Embryonic facial prominence (tissue), 1 donor: ENCODE measurements at regions not wholly inside any gene's neighbourhood (a gene's known extent, or its start where the extent isn't known, plus 50 kb on each side); places are given as distances from the start of the nearest gene placed in this dataset.

ENCODE experiments used
- DNase-seq: peaks from one replicate; pipeline ENCODE4 v3.0.0-alpha.2; 2016; ENCODE audit errors: extremely low spot score

GRCh38 chr1:58971629-58972140 is 187.8 kb upstream of the JUN start:
- no peak for DNase-seq

GRCh38 chr1:58975888-58976287 is 192.0 kb upstream of the JUN start:
- DNase-seq, result no peak

GRCh38 chr1:58976294-58976693 is 192.4 kb upstream of the JUN start:
- DNase-seq, result no peak

GRCh38 chr1:58977598-58977997 is 193.8 kb upstream of the JUN start:
- DNase-seq, result no peak

- DNase-seq, result no peak
These were observed 194.2 kb upstream of the JUN start for GRCh38 chr1:58978096-58978495.

- no peak for DNase-seq
These were observed 195.2 kb upstream of the JUN start for GRCh38 chr1:58979086-58979485.

GRCh38 chr1:58979677-58980076 is 195.8 kb upstream of the JUN start:
- DNase-seq, result no peak

GRCh38 chr1:58981392-58981791 is 197.5 kb upstream of the JUN start:
- no peak for DNase-seq

GRCh38 chr1:58982259-58982998 is 198.6 kb upstream of the JUN start:
- no peak for DNase-seq

GRCh38 chr1:58983162-58983561 is 199.3 kb upstream of the JUN start:
- DNase-seq, result peak; percentile 33

- no peak for DNase-seq
These were observed 199.9 kb upstream of the JUN start for GRCh38 chr1:58983633-58984245.

- DNase-seq, result no peak
These were observed 203.3 kb upstream of the JUN start for GRCh38 chr1:58986996-58987767.

GRCh38 chr1:58988752-58989151 is 204.9 kb upstream of the JUN start:
- no peak for DNase-seq

- no peak for DNase-seq
These were observed 206.0 kb upstream of the JUN start for GRCh38 chr1:58989845-58990244.

GRCh38 chr1:58991305-58991704 is 207.5 kb upstream of the JUN start:
- no peak for DNase-seq

- no peak for DNase-seq
These were observed 208.8 kb upstream of the JUN start for GRCh38 chr1:58992643-58993042.

- no peak for DNase-seq
These were observed 209.6 kb upstream of the JUN start for GRCh38 chr1:58993403-58993802.

GRCh38 chr1:58994664-58995063 is 210.8 kb upstream of the JUN start:
- no peak for DNase-seq

GRCh38 chr1:58996341-58997059 is 212.7 kb upstream of the JUN start:
- no peak for DNase-seq

- no peak for DNase-seq
These were observed 213.2 kb upstream of the JUN start for GRCh38 chr1:58997060-58997411.

- no peak for DNase-seq
These were observed 213.8 kb upstream of the JUN start for GRCh38 chr1:58997637-58998036.

GRCh38 chr1:58999676-59000075 is 215.8 kb upstream of the JUN start:
- no peak for DNase-seq
